A673 (cell line): ENCODE measurements at regions not wholly inside any gene's neighbourhood (a gene's known extent, or its start where the extent isn't known, plus 50 kb on each side); places are given as distances from the start of the nearest gene placed in this dataset.

Experiments used
- BruUV-seq: library from RNA; stranded (reverse); fragments of 400-500 nt; replicated peaks from 2 replicates; lab custom pipeline; 2021; lab: Mats Ljungman, UMichigan
- CTCF ChIA-PET: fragments of 300-600 bp; sonication (Branson Sonifier 250); formaldehyde crosslinking; loops from one replicate; lab custom pipeline; 2022; ENCODE audit warnings: antibody characterized with exemption; lab: Charles Lee
- POLR2A ChIA-PET: fragments of 300-600 bp; sonication (Branson Sonifier 250); formaldehyde crosslinking; loops from one replicate; lab custom pipeline; 2022; ENCODE audit warnings: antibody characterized with exemption; ENCODE audit not compliant: low non-redundant PET; lab: Charles Lee
- DNase-seq: peaks from one replicate; pipeline ENCODE4 v3.0.0-alpha.2; 2015; ENCODE audit warnings: low spot score
- H3K27ac ChIP-seq: fragments of 200-600 bp; sonication (generic); 2 replicates; pipeline ENCODE4 v1.5.1; 2016; ENCODE audit warnings: mixed run types, low read depth, mild to moderate bottlenecking, mixed read lengths, antibody characterized with exemption, low read length; ENCODE audit not compliant: poor library complexity, severe bottlenecking
- H3K27me3 ChIP-seq: fragments of 200-600 bp; sonication (generic); replicated peaks from 2 replicates; pipeline ENCODE4 v1.6.1; 2017; ENCODE audit warnings: mixed run types, low read depth, mild to moderate bottlenecking, mixed read lengths, antibody characterized with exemption, low read length; ENCODE audit not compliant: insufficient read depth, poor library complexity
- H3K36me3 ChIP-seq: fragments of 200-600 bp; sonication (generic); 2 replicates; pipeline ENCODE4 v1.6.1; 2016; ENCODE audit warnings: mixed run types, mild to moderate bottlenecking, mixed read lengths, antibody characterized with exemption, low read length; ENCODE audit not compliant: insufficient read depth, poor library complexity, severe bottlenecking
- H3K4me1 ChIP-seq: fragments of 200-600 bp; sonication (generic); 2 replicates; pipeline ENCODE4 v1.6.1; 2017; ENCODE audit warnings: mixed run types, mild to moderate bottlenecking, mixed read lengths, antibody characterized with exemption, low read length; ENCODE audit not compliant: insufficient read depth, poor library complexity, severe bottlenecking
- H3K4me3 ChIP-seq: fragments of 200-600 bp; sonication (generic); 2 replicates; pipeline ENCODE4 v1.5.1; 2016; ENCODE audit warnings: low read depth, mixed run types, mild to moderate bottlenecking, mixed read lengths, low read length; ENCODE audit not compliant: poor library complexity, severe bottlenecking
- H3K9me3 ChIP-seq: fragments of 200-600 bp; sonication (generic); 2 replicates; pipeline ENCODE4 v1.6.1; 2016; ENCODE audit warnings: mixed run types, low read depth, mild to moderate bottlenecking, mixed read lengths, antibody characterized with exemption, low read length; ENCODE audit not compliant: poor library complexity, severe bottlenecking
- EZH2 ChIP-seq: fragments of 200-600 bp; sonication (generic); IDR thresholded peaks from 2 replicates; pipeline ENCODE4 v1.6.1; 2017; ENCODE audit warnings: borderline replicate concordance, low read depth, mild to moderate bottlenecking, mixed read lengths, antibody characterized with exemption, low read length; ENCODE audit not compliant: poor library complexity, severe bottlenecking
- intact Hi-C: fragments of 100-400 bp; cut with micrococcal nuclease; formaldehyde crosslinking; loops from one replicate; pipeline ENCODE4 v1.10.0; 2022; ENCODE audit not compliant: unreplicated experiment
- TF ChIP-seq, protein P1 (sequence below): fragments of 300-800, 200-600 bp; sonication (generic); conservative IDR thresholded peaks from 2 replicates; pipeline ENCODE4 v1.5.1; 2017; ENCODE audit warnings: low read depth, mild to moderate bottlenecking, antibody characterized with exemption, low read length, moderate library complexity, mixed read lengths

DNA sequence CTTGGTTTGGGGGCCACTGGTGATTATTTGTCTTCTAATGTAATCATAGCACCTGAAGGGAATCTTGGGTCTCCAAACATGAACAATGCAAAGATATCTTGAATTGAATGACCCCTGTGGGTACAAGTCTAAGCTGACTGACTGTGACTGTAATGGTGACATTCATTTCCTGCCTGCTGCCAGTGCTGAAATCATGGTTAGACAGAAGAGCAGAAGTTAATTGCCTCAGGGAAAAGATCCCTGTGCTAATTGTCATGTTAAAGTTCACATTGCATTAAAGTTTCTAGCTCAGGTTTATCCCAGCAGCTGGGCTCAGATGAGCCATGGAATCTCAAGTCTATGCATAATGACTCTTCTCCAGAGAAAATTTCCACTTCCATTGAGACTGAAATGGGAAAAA lies 772.0 kb downstream of the ETS1 start:
- no peak for DNase-seq
- ChIA-PET CTCF (no interaction called here), POLR2A (no interaction called here)
- H3K27me3 ChIP-seq = peaks cover 16% of the 10 kb centered on the region
- no peak overlapping the region for H3K4me3 ChIP-seq
- no peak for TF ChIP-seq EZH2
- TF ChIP-seq, protein P1, sequence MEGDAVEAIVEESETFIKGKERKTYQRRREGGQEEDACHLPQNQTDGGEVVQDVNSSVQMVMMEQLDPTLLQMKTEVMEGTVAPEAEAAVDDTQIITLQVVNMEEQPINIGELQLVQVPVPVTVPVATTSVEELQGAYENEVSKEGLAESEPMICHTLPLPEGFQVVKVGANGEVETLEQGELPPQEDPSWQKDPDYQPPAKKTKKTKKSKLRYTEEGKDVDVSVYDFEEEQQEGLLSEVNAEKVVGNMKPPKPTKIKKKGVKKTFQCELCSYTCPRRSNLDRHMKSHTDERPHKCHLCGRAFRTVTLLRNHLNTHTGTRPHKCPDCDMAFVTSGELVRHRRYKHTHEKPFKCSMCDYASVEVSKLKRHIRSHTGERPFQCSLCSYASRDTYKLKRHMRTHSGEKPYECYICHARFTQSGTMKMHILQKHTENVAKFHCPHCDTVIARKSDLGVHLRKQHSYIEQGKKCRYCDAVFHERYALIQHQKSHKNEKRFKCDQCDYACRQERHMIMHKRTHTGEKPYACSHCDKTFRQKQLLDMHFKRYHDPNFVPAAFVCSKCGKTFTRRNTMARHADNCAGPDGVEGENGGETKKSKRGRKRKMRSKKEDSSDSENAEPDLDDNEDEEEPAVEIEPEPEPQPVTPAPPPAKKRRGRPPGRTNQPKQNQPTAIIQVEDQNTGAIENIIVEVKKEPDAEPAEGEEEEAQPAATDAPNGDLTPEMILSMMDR = no peak
- H3K27ac ChIP-seq = no peak overlapping the region
- peaks cover 3% of the 10 kb centered on the region for H3K4me1 ChIP-seq
- intact Hi-C loops = no loop called here
- no peaks in the 10 kb centered on the region for H3K36me3 ChIP-seq
- no peaks in the 10 kb centered on the region for H3K9me3 ChIP-seq
- no TSS peak for BruUV-seq

DNA sequence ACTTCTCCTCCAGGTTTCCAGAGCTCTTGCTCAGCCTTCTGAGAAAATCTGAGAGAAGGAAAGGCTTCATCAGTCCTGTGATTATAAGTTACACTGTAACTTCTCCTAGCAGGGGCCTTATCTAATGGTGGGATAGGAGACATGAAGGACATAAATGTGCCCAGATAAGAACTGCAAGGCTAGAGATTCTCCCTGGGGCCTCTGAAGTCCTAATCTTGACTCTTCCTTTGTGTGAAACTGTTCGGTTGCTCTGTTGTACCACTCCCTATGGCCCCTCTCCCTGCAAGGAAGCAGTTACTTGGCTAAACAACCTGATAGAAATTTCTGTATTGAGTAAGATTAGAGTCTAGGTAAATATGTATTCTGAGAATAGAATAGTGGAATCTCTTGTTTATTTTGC lies 780.9 kb downstream of the ETS1 start:
- Histone ChIP-seq H3K4me3 (no peak overlapping the region), H3K4me1 (peaks cover 11% of the 10 kb centered on the region), H3K36me3 (no peaks in the 10 kb centered on the region), H3K9me3 (no peaks in the 10 kb centered on the region), H3K27ac (no peak overlapping the region), H3K27me3 (peaks cover 19% of the 10 kb centered on the region)
- no peak for TF ChIP-seq EZH2
- TF ChIP-seq, protein P1 = no peak
- DNase-seq = no peak
- intact Hi-C loops = no loop called here
- BruUV-seq = no TSS peak
- CTCF ChIA-PET = no interaction called here
- POLR2A ChIA-PET = no interaction called here

DNA sequence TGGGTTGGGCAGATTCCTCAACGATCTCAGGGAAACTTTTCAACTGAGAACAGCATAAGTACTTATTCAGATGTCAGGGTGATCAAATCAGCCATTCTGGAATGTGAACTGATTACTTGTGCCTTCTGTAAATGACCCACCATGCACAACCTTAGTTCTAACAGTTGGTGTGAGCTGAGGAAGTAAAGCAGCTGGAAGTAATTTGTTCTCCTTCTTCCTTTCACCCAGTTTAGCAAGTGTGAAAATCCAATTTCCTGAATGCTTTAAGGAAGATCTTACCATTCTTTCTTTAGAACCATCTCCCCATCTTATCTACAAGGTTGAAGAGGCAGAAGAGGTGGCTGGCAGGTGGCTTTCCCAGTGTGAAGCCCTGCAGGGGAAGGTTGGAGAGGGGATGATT lies 781.6 kb downstream of the ETS1 start:
- Histone ChIP-seq H3K4me3 (no peak overlapping the region), H3K27ac (no peak overlapping the region), H3K36me3 (no peaks in the 10 kb centered on the region), H3K4me1 (peaks cover 11% of the 10 kb centered on the region), H3K27me3 (peaks cover 26% of the 10 kb centered on the region), H3K9me3 (no peaks in the 10 kb centered on the region)
- CTCF ChIA-PET = no interaction called here
- BruUV-seq = no TSS peak
- intact Hi-C loops = no loop called here
- DNase-seq = peak; percentile 74
- POLR2A ChIA-PET = no interaction called here
- TF ChIP-seq, protein P1 = no peak
- no peak for TF ChIP-seq EZH2
